Stomach (tissue), 4 donors: ENCODE measurements at regions not wholly inside any gene's neighbourhood (a gene's known extent, or its start where the extent isn't known, plus 50 kb on each side); places are given as distances from the start of the nearest gene placed in this dataset.

Experiments used
- POLR2A ChIP-seq, 4 donors: fragments of 450-650 bp; IDR thresholded peaks; one replicate each; pipeline ENCODE4 v1.6.1; 2016; ENCODE audit warnings: antibody characterized with exemption in 4 of 4, control low read depth in 2 of 4, mild to moderate bottlenecking in 1 of 4, moderate library complexity in 1 of 4
- TF ChIP-seq, protein P1 (sequence below), 7 experiments: fragments of 450-650 bp in 4 of 7; fragments of 200-600 bp in 3 of 7; sonication (generic) in 3 of 7; IDR thresholded peaks; one replicate each; pipeline ENCODE4 v1.5.1; 2016 to 2019; ENCODE audit warnings: antibody characterized with exemption in 7 of 7, control low read depth in 2 of 7, mild to moderate bottlenecking in 1 of 7

DNA sequence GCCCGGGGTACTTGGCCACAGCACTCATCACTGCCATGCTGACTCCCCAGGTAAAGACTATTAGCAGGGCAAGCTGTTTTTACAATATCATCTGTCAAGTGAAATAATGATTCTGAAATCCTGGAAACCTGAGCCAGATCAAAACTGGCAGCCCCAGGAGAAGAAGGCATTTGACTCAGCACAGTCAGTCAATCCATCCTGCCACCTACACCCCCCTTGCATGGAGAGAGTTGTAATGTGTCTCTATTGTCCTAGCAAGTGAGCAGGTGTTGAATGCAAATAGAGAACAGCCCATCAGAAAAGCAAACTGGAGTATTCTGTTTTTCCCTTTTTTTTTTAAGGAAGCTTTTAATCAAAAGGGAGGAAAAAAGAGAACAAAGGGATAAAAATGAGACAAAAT is 291.2 kb downstream of the BRINP1 start:
- TF ChIP-seq, protein P1, sequence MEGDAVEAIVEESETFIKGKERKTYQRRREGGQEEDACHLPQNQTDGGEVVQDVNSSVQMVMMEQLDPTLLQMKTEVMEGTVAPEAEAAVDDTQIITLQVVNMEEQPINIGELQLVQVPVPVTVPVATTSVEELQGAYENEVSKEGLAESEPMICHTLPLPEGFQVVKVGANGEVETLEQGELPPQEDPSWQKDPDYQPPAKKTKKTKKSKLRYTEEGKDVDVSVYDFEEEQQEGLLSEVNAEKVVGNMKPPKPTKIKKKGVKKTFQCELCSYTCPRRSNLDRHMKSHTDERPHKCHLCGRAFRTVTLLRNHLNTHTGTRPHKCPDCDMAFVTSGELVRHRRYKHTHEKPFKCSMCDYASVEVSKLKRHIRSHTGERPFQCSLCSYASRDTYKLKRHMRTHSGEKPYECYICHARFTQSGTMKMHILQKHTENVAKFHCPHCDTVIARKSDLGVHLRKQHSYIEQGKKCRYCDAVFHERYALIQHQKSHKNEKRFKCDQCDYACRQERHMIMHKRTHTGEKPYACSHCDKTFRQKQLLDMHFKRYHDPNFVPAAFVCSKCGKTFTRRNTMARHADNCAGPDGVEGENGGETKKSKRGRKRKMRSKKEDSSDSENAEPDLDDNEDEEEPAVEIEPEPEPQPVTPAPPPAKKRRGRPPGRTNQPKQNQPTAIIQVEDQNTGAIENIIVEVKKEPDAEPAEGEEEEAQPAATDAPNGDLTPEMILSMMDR (IDR thresholded peaks at IDR 0.05): no peak
- no peak for TF ChIP-seq POLR2A (IDR thresholded peaks at IDR 0.05)
